Panc1 (cell line): ENCODE measurements at regions not wholly inside any gene's neighbourhood (a gene's known extent, or its start where the extent isn't known, plus 50 kb on each side); places are given as distances from the start of the nearest gene placed in this dataset.

Experiments used
- ATAC-seq: fragments of 200-7000 bp; cut with Tn5 transposase; 2 replicates; pipeline ENCODE4 v1.9.1; 2020; ENCODE audit warnings: mild to moderate bottlenecking, moderate library complexity
- BruUV-seq: library from RNA; stranded (reverse); fragments of 400-500 nt; replicated peaks from 2 replicates; lab custom pipeline; 2021; lab: Mats Ljungman, UMichigan
- CTCF ChIA-PET: fragments of 300-600 bp; sonication (Branson Sonifier 250); formaldehyde crosslinking; loops from one replicate; lab custom pipeline; 2022; ENCODE audit warnings: antibody characterized with exemption; lab: Charles Lee
- POLR2A ChIA-PET: fragments of 300-600 bp; sonication (Branson Sonifier 250); formaldehyde crosslinking; loops from one replicate; lab custom pipeline; 2022; ENCODE audit warnings: antibody characterized with exemption; lab: Charles Lee
- DNase-seq: peaks from one replicate; pipeline ENCODE4 v3.0.0-alpha.2; 2010; ENCODE audit warnings: low read depth, low spot score
- H3K27ac ChIP-seq: 2 replicates; pipeline ENCODE4 v1.5.1; 2011; ENCODE audit warnings: mild to moderate bottlenecking, low read length, inconsistent platforms
- H3K27me3 ChIP-seq: fragments of 200-500 bp; sonication (Bioruptor generic); 2 replicates; pipeline ENCODE4 v1.6.0; 2014; ENCODE audit warnings: low read length, inconsistent platforms; ENCODE audit not compliant: control insufficient read depth, insufficient read depth
- H3K36me3 ChIP-seq: fragments of 200-500 bp; sonication (Bioruptor generic); 2 replicates; pipeline ENCODE4 v1.5.1; 2014; ENCODE audit warnings: inconsistent platforms, mild to moderate bottlenecking, low read length, moderate library complexity; ENCODE audit not compliant: control insufficient read depth, insufficient read depth
- H3K4me1 ChIP-seq: 2 replicates; pipeline ENCODE4 v1.5.1; 2011; ENCODE audit warnings: inconsistent platforms, mild to moderate bottlenecking, low read length, moderate library complexity; ENCODE audit not compliant: control insufficient read depth, insufficient read depth
- H3K4me3 ChIP-seq, 2 experiments: 2 replicates each; pipeline ENCODE4 v1.5.1; 2011 to 2012; ENCODE audit warnings: low read depth in 2 of 2, low read length in 2 of 2, mild to moderate bottlenecking in 2 of 2, inconsistent platforms in 1 of 2, moderate library complexity in 1 of 2
- H3K9me3 ChIP-seq: fragments of 200-500 bp; sonication (Bioruptor generic); 2 replicates; pipeline ENCODE4 v1.5.1; 2014; ENCODE audit warnings: low read depth, mild to moderate bottlenecking, inconsistent platforms, low read length, moderate library complexity; ENCODE audit not compliant: control insufficient read depth, insufficient read depth
- CTCF ChIP-seq: fragments of 450-650 bp; IDR thresholded peaks from 2 replicates; pipeline ENCODE4 v1.5.1; 2017; ENCODE audit warnings: mild to moderate bottlenecking
- POLR2AphosphoS5 ChIP-seq: IDR thresholded peaks from 2 replicates; pipeline ENCODE4 v1.6.1; 2012; ENCODE audit warnings: mild to moderate bottlenecking, low read depth, low read length, moderate library complexity
- REST ChIP-seq, 2 experiments: IDR thresholded peaks; 2 replicates each; pipeline ENCODE4 v1.6.1; 2011 to 2012; ENCODE audit warnings: low read depth in 2 of 2, control low read depth in 1 of 2, low read length in 1 of 2, mild to moderate bottlenecking in 1 of 2, moderate library complexity in 1 of 2; ENCODE audit not compliant: insufficient read depth in 1 of 2
- SIN3A ChIP-seq: IDR thresholded peaks from 2 replicates; pipeline ENCODE4 v1.6.1; 2012; ENCODE audit warnings: low read depth, mild to moderate bottlenecking, low read length, moderate library complexity, borderline replicate concordance; ENCODE audit not compliant: insufficient read depth
- TCF7L2 ChIP-seq: IDR thresholded peaks from 2 replicates; pipeline ENCODE4 v1.6.1; 2011; ENCODE audit warnings: mild to moderate bottlenecking, low read depth, low read length, inconsistent platforms
- in situ Hi-C: cut with HindIII; loops from 2 replicates; pipeline ENCODE4 v1.10.0; 2016; ENCODE audit warnings: low sequenced_read_pairs, low pct_unique_long_range_greater_than_20kb
- intact Hi-C: fragments of 100-400 bp; cut with micrococcal nuclease; formaldehyde crosslinking; loops from one replicate; pipeline ENCODE4 v1.10.0; 2022; ENCODE audit not compliant: unreplicated experiment

GRCh38 chr6:67664942-67665341 lies 970.1 kb upstream of the ADGRB3 start:
- POLR2A ChIA-PET, result no interaction called here
- intact Hi-C loops, result no loop called here
- TF ChIP-seq POLR2AphosphoS5, result no peak
- TF ChIP-seq SIN3A, result no peak
- TF ChIP-seq TCF7L2, result no peak
- TF ChIP-seq CTCF, result no peak
- TF ChIP-seq REST (IDR thresholded peaks at IDR 0.05; ENCODE audit: insufficient read depth in 1 of 2, low read depth in 2 of 2, low read length in 1 of 2), result no peak
- Histone ChIP-seq H3K27me3 (no peaks in the 10 kb centered on the region), H3K4me3 (no peak overlapping the region), H3K4me1 (no peaks in the 10 kb centered on the region), H3K36me3 (no peaks in the 10 kb centered on the region), H3K27ac (no peak overlapping the region), H3K9me3 (peaks cover 7% of the 10 kb centered on the region; the same call in 1 of the 2 replicates)
- BruUV-seq, result no TSS peak
- CTCF ChIA-PET, result no interaction called here
- DNase-seq (no peak), ATAC-seq (no peak)
- in situ Hi-C loops, result no loop called here

GRCh38 chr6:67663105-67663895 lies 971.8 kb upstream of the ADGRB3 start:
- in situ Hi-C loops (no loop called here), intact Hi-C loops (no loop called here)
- BruUV-seq, result no TSS peak
- Histone ChIP-seq H3K9me3 (no peaks in the 10 kb centered on the region), H3K36me3 (no peaks in the 10 kb centered on the region), H3K4me3 (no peak overlapping the region), H3K27ac (no peak overlapping the region), H3K27me3 (no peaks in the 10 kb centered on the region), H3K4me1 (no peaks in the 10 kb centered on the region)
- ATAC-seq (no peak), DNase-seq (no peak)
- TF ChIP-seq POLR2AphosphoS5, result no peak
- TF ChIP-seq SIN3A, result no peak
- TF ChIP-seq TCF7L2, result no peak
- TF ChIP-seq CTCF, result no peak
- no peak for TF ChIP-seq REST (IDR thresholded peaks at IDR 0.05; ENCODE audit: insufficient read depth in 1 of 2, low read depth in 2 of 2, low read length in 1 of 2)
- POLR2A ChIA-PET, result no interaction called here
- CTCF ChIA-PET, result no interaction called here
